Islet of Langerhans (tissue), 1 donor: ENCODE measurements at regions not wholly inside any gene's neighbourhood (a gene's known extent, or its start where the extent isn't known, plus 50 kb on each side); places are given as distances from the start of the nearest gene placed in this dataset.
"Not testable (repeated sequence)": the region's sequence is repeated elsewhere in the genome, so short reads cannot be mapped to it uniquely, and the experiment has no call there.

Source experiments
- FAIRE-seq: peaks from one replicate; lab custom pipeline; 2011; peaks lifted over from hg19 to GRCh38; lab: Jason Lieb, UNC

GRCh38 chr1:218874801-218875400 lies 298.8 kb upstream of the LYPLAL1 start:
- FAIRE-seq = no peak

DNA sequence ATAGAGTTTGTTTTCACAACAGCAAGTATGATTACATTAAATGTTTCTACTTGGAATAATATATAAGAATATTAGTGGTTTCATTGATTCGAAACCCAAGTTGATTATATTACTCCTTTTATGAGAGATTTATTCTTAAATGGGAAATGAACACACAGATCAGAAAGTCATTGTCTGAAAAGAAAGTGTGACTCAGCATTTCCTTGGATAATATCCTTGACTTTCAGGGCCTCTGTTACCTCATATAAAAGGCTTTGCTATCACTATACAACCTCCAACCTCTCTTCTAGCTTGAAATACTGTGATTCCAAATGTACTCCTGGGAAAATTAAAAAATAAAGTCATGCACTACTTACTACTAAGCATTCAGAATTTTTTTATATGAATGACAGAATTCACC lies 295.3 kb upstream of the LYPLAL1 start:
- FAIRE-seq = peak; percentile 43

DNA sequence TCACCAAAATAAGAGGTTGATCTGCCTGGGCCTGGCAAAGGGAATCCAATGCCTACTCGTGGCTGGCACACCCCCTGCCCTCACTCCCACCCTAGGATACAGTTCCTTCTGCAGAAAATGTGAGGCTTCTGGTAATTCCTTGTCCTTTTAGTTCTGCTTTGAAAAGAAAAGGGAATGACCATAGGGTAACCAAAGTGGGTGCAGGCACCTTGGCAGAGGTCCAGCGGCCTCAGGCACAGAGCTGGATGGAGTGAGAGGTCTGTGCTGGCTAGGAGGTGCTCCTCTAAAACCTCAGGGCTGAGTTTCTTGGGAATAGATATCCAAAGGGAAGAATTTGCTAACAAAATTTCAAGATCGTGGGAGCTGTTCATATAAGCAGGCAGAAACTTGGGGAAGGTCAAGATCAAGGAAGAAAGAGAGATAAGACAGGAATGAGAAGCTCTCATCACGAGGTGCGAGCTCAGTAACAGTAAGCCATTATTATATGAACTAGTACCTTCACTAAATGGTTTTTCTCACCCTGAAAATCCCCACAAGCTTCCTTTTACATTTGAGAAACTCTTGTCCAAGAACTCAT lies 293.1 kb upstream of the LYPLAL1 start:
- no peak for FAIRE-seq

GRCh38 chr1:218882454-218882853 lies 291.2 kb upstream of the LYPLAL1 start:
- FAIRE-seq = no peak

DNA sequence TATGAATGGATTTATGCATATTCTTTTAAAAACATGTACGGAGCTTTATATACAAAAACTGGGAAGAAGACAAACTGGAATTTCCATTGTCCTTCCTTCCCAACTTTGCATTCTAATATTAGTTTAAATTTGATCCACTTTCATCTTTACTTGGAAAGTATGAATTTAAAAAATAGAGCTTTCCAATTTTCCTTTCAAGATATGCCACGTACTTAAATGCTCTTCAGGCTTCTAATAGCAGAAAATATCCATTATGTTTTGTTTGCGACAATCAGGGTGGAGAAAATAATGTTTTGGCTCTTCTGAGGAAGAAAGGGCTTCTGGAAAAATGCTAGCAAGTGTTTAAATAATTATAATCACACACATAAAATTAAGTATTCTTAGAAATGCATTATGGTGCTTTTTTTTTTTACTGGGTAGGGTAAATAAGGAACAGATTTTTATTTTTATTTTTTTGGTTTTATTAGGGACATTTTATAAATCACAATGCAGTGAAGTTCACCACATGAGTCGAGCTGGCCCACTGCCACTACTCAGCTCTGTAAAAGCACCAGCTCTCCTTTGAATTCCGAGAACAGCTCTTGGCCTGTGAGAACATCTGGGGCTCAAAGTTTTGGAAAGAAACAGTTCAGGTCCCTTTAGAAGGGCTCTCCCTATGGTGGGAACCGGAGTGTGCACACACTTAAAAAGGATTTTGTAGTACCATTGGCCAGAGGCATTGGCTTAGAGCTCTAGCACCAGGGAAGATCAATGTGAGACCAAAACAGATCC lies 287.4 kb upstream of the LYPLAL1 start:
- FAIRE-seq = no peak

GRCh38 chr1:218887141-218887925 lies 286.3 kb upstream of the LYPLAL1 start:
- no peak for FAIRE-seq

GRCh38 chr1:218890451-218890850 lies 283.2 kb upstream of the LYPLAL1 start:
- FAIRE-seq = no peak

DNA sequence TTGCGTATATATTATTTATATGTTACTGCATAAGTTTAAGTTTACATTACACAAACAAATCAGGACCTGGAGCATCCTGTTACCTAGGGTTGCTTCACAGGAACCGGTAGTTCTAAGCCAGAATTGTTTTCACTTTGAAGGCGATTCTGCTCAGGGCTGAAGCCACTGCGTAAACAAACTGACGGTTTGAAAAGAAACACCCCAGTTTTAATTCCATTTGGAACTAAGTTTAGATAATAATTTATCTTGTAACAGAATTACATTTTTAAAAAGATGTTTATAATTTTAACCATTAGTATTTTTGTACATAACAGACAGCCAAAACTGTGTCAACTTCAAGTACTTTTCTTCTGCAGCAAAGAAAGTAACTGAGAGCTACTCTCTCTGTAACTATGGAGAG lies 282.1 kb upstream of the LYPLAL1 start:
- FAIRE-seq = no peak

DNA sequence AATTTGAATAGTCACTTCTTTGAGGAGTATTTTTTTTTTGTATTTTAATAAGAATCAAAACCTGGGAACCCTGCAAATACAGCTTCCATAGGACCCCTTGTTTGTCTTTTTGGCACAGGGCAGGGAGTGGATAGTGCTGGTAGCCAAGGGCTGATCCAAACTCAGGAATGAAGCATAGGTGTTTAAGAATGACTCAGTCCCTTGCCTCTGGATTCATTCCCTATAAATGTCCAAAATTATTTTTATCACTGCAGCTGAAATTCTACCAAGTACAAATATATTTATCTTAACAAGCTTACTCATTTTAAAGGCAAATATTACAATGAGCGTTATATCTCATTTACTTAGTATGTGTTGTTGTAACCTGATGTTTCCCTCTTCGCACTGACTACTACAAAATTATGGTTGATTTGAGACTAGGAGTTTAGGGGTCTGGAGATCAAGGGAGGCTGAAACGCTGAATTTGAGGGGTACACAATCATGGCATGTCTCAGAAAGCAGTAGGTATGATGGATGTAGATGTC lies 278.6 kb upstream of the LYPLAL1 start:
- FAIRE-seq = no peak

- FAIRE-seq = no peak
Observed at GRCh38 chr1:218896202-218896601, 277.5 kb upstream of the LYPLAL1 start.

GRCh38 chr1:218898921-218899320 lies 274.8 kb upstream of the LYPLAL1 start:
- FAIRE-seq = no peak

- no peak for FAIRE-seq
Observed at GRCh38 chr1:218900615-218901014, 273.1 kb upstream of the LYPLAL1 start.

DNA sequence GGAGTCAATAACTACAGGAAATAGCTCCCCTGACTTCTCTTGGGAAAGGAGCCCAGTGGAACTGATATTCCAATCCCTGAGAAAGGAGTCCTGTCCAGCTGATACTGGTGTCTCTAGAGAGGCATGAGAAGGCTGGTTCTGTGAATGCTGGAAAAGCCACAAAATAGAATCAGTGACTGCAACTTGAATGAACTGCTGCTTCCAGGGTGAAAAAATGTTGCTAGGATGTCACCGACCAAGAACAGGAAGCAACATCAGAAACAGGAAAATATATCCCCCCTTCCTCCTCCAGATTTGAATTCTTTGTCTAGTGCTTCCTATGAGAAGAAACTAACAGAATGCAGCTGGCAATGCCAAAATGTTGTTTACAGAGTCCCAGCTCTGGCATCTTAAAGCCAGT lies 269.3 kb upstream of the LYPLAL1 start:
- no peak for FAIRE-seq

DNA sequence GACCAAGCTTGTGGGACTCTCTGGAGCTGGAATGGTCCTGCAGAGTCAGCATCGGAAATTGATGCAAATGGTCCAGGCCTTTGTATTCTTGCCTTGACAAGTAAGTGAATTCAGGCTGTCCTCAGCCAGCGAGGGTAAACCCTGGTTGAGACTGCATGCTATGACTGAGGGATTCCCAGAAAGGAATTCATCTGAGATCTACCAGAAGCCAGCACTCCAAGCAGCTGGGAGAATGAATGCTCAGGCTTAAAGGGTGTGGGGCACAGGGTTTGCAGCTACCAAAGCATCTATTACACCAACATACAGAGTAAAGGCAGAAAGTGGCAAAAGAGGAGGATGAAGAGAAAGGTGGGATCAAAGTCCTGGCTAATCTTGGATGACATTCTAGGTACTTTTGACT lies 257.0 kb upstream of the LYPLAL1 start:
- no peak for FAIRE-seq

DNA sequence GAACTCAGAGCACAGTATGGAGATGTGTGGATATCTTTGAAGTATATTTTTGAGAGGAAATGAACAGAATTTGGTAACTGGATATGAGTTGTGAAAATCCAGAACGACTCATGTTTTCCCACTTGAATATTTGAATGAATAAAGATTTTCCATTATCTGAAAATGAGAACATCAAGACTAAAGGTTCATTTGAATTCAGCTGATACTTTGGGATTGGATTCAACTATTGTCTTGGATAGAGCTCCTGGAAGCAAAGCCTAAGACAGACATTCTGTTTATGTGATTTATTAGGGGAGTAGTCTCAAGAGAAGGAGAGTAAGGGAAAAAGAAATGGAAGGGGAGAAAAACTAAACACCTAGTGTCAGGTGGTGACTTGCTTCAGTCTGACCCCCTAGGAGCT lies 256.0 kb upstream of the LYPLAL1 start:
- no peak for FAIRE-seq

- no peak for FAIRE-seq
Observed at GRCh38 chr1:218925777-218926176, 247.9 kb upstream of the LYPLAL1 start.

- no peak for FAIRE-seq
Observed at GRCh38 chr1:218926631-218927030, 247.0 kb upstream of the LYPLAL1 start.

GRCh38 chr1:218930000-218930399 lies 243.7 kb upstream of the LYPLAL1 start:
- no peak for FAIRE-seq

- no peak for FAIRE-seq
Observed at GRCh38 chr1:218930472-218931241, 243.0 kb upstream of the LYPLAL1 start.

DNA sequence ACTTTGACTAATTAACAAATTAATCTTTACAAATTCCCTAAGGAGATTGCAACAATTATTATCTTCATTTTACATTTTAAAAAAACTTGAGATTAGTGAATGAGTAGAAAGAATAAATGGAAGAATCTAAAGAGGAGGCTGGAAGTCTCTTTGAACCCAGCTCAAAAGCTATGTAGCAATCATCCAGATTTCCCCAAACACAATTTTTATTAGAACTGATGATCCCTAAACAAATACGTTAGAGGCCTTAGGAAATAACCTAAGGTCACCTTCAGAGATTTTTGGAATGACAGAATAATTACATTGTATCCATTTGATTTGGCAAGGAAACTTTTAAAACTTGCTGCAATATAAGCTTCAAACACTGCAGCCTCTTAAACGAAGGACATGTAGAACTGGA lies 242.4 kb upstream of the LYPLAL1 start:
- FAIRE-seq = no peak

DNA sequence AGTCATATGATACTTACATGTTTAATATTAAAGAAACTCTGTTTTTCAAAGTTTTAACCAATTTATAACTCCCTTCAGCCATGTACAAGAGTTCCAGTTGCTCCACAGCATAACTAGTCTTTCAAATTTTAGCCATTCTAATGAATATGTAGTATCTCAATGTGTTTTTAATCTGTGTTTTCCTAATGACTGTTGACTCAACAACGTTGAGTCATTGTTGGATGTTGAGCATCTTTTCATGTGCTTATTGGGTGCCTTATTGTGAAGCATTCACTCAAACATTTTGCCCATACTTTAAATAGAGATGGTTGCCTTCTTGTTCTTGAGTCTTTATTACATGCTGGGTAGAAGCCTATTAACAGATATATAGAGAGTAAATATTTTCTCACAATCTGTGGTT lies 240.2 kb upstream of the LYPLAL1 start:
- no peak for FAIRE-seq

DNA sequence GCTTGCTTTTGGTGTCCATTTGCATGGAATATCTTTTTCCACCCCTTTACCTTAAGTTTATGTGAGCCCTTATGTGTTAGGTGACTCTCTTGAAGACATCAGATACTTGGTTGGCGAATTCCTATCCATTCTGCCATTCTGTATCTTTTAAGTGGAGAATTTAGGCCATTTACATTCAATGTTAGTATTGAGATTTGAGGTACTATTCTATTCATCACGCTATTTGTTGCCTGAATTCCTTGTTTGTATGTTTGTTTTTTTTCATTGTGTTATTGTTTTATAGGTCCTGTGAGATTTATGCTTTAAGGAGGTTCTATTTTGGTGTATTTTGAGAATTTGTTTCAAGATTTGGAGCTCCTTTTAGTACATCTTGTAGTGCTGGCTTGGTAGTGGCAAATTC lies 238.3 kb upstream of the LYPLAL1 start:
- not testable (repeated sequence) for FAIRE-seq
